ENCODE measurements at regions not wholly inside any gene's neighbourhood (a gene's known extent, or its start where the extent isn't known, plus 50 kb on each side); places are given as distances from the start of the nearest gene placed in this dataset.

- peak; percentile 5 for DNase-seq
Measured at GRCh38 chrX:134173541-134174272, 63.3 kb upstream of the CCDC160 start.

- no peak for DNase-seq
Measured at GRCh38 chrX:134174273-134174660, 62.7 kb upstream of the CCDC160 start.

- no peak for DNase-seq
Measured at GRCh38 chrX:134174859-134175258, 62.1 kb upstream of the CCDC160 start.

- no peak for DNase-seq
Measured at GRCh38 chrX:134177527-134177926, 59.5 kb upstream of the CCDC160 start.

- DNase-seq = no peak
Measured at GRCh38 chrX:134180601-134181274, 56.2 kb upstream of the CCDC160 start.

- no peak for DNase-seq
Measured at GRCh38 chrX:134181275-134181660, 55.7 kb upstream of the CCDC160 start.

GRCh38 chrX:134183665-134184064 is 53.3 kb upstream of the CCDC160 start:
- DNase-seq = no peak

- DNase-seq = no peak
Measured at GRCh38 chrX:134184936-134185335, 52.0 kb upstream of the CCDC160 start.

GRCh38 chrX:134186362-134187121 is 50.4 kb upstream of the CCDC160 start:
- peak; percentile 45 for DNase-seq
